Adrenal gland (tissue), 9 donors: ENCODE measurements at regions not wholly inside any gene's neighbourhood (a gene's known extent, or its start where the extent isn't known, plus 50 kb on each side); places are given as distances from the start of the nearest gene placed in this dataset.

Source experiments
- DNase-seq, 7 donors: peaks; one replicate each; pipeline ENCODE4 v3.0.0-alpha.2; 2019 to 2020
- H3K27ac ChIP-seq, 5 donors: fragments of 200-600 bp; sonication (generic) in 4 of 5; 1 replicate in 3 of 5; 2 replicates in 2 of 5; pipeline versions ENCODE4 v1.5.1 to v1.8.0; 2016 to 2020; ENCODE audit warnings: mild to moderate bottlenecking in 1 of 5
- H3K27me3 ChIP-seq: fragments of 200-600 bp; 2 replicates; pipeline ENCODE4 v1.8.0; 2021
- H3K36me3 ChIP-seq, 2 donors: fragments of 200-600 bp; replicated peaks in 1 of 2; 1 replicate in 1 of 2; 2 replicates in 1 of 2; pipeline versions ENCODE4 v1.5.1 to v1.8.0; 2018 to 2022
- H3K4me1 ChIP-seq, 2 donors: fragments of 200-600 bp; replicated peaks in 1 of 2; 1 replicate in 1 of 2; 2 replicates in 1 of 2; pipeline versions ENCODE4 v1.5.1 to v1.8.0; 2018 to 2021
- H3K4me3 ChIP-seq, 4 donors: fragments of 200-600 bp; sonication (generic) in 3 of 4; one replicate each; pipeline ENCODE4 v1.5.1; 2016 to 2018
- H3K9me3 ChIP-seq, 3 donors: fragments of 200-600 bp; sonication (generic) in 1 of 3; replicated peaks in 1 of 3; 1 replicate in 2 of 3; 2 replicates in 1 of 3; pipeline versions ENCODE4 v1.5.1 to v1.8.0; 2016 to 2021
- CTCF ChIP-seq, 6 experiments: fragments of 450-650 bp in 4 of 6; fragments of 200-600 bp in 2 of 6; sonication (generic) in 1 of 6; IDR thresholded peaks; 1 replicate in 5 of 6; 2 replicates in 1 of 6; pipeline versions ENCODE4 v1.5.1 to v1.8.0; 2016 to 2021; ENCODE audit warnings: antibody characterized with exemption in 6 of 6, mild to moderate bottlenecking in 2 of 6, moderate library complexity in 1 of 6
- POLR2A ChIP-seq, 2 donors: fragments of 450-650 bp; IDR thresholded peaks; one replicate each; pipeline ENCODE4 v1.6.1; 2017; ENCODE audit warnings: antibody characterized with exemption in 2 of 2, mild to moderate bottlenecking in 2 of 2, moderate library complexity in 1 of 2
- WGBS, 4 donors: extraction: QIAGEN DNeasy Blood & Tissue Kit in 2 of 4; methylation state at CpG; one replicate each; pipeline versions ENCODE4 v1.1.5 to v1.1.7; 2013 to 2017; 5-methylcytosine and 5-hydroxymethylcytosine counted together
- intact Hi-C, 2 donors: fragments of 100-400 bp; cut with DNase I; formaldehyde crosslinking; loops; one replicate each; pipeline versions ENCODE4 v1.14.1 to v1.15.0; 2022 to 2023
- donor health status: healthy with polysubstance abuse.
- donor health status: Bipolar disorder and iron deficiency.
- donor health status: DM: yes; HTN: yes; CAD: no.
- donor health status: DM: no; HTN: no; CAD: no.
- donor health status: DM: no; HTN: no; CAD: no.

- Histone ChIP-seq H3K36me3 (no peaks in the 10 kb centered on the region), H3K4me1 (no peaks in the 10 kb centered on the region), H3K9me3 (no peaks in the 10 kb centered on the region), H3K27me3 (no peaks in the 10 kb centered on the region), H3K27ac (no peak overlapping the region), H3K4me3 (no peak overlapping the region)
- 72 to 86% (median 75%) methylated on average over 7 of the region's 7 CpGs for WGBS, 4 donors
- TF ChIP-seq CTCF (IDR thresholded peaks at IDR 0.05) (no peak), POLR2A (IDR thresholded peaks at IDR 0.05) (no peak)
- no peak for DNase-seq
- intact Hi-C loops, result no loop called here
Observed at GRCh38 chr4:27398631-27399310, 538.1 kb downstream of the STIM2 start.

- TF ChIP-seq POLR2A (IDR thresholded peaks at IDR 0.05), result no peak
- no peak for TF ChIP-seq CTCF (IDR thresholded peaks at IDR 0.05)
- Histone ChIP-seq H3K4me3 (no peak overlapping the region), H3K9me3 (no peaks in the 10 kb centered on the region), H3K27me3 (no peaks in the 10 kb centered on the region), H3K27ac (no peak overlapping the region), H3K36me3 (no peaks in the 10 kb centered on the region), H3K4me1 (no peaks in the 10 kb centered on the region)
- intact Hi-C loops, result no loop called here
- DNase-seq, result no peak
- 65 to 92% (median 80%) methylated on average over 1 of the region's 1 CpG for WGBS, 4 donors
Observed at GRCh38 chr4:27407616-27408015, 547.0 kb downstream of the STIM2 start.

- Histone ChIP-seq H3K9me3 (no peaks in the 10 kb centered on the region), H3K4me3 (no peak overlapping the region), H3K27me3 (no peaks in the 10 kb centered on the region), H3K36me3 (no peaks in the 10 kb centered on the region), H3K4me1 (no peaks in the 10 kb centered on the region), H3K27ac (no peak overlapping the region)
- DNase-seq, result no peak
- intact Hi-C loops, result no loop called here
- no peak for TF ChIP-seq POLR2A (IDR thresholded peaks at IDR 0.05)
- WGBS, 4 donors, result 74 to 89% (median 81%) methylated on average over 1 of the region's 1 CpG
Observed at GRCh38 chr4:27412613-27413012, 552.0 kb downstream of the STIM2 start.

GRCh38 chr4:27414887-27415731 is 554.5 kb downstream of the STIM2 start:
- Histone ChIP-seq H3K4me3 (no peak overlapping the region), H3K27me3 (no peaks in the 10 kb centered on the region), H3K27ac (no peak overlapping the region), H3K4me1 (no peaks in the 10 kb centered on the region), H3K9me3 (no peaks in the 10 kb centered on the region), H3K36me3 (no peaks in the 10 kb centered on the region)
- TF ChIP-seq POLR2A (IDR thresholded peaks at IDR 0.05) (no peak), CTCF (IDR thresholded peaks at IDR 0.05) (no peak)
- no peak for DNase-seq
- 49 to 54% (median 52%) methylated on average over 3 of the region's 3 CpGs for WGBS, 4 donors
- intact Hi-C loops, result no loop called here
